HEK293 (cell line): ENCODE measurements at regions not wholly inside any gene's neighbourhood (a gene's known extent, or its start where the extent isn't known, plus 50 kb on each side); places are given as distances from the start of the nearest gene placed in this dataset.
"Not testable (repeated sequence)": the region's sequence is repeated elsewhere in the genome, so short reads cannot be mapped to it uniquely, and the experiment has no call there.

Experiments
- CTCF ChIA-PET: fragments of 350-600 bp; formaldehyde crosslinking; extraction: SDS; loops from one replicate; lab custom pipeline; 2021; ENCODE audit warnings: antibody characterized with exemption; lab: Yijun Ruan, JAX
- POLR2A ChIA-PET: fragments of 300-600 bp; formaldehyde crosslinking; extraction: SDS; loops from one replicate; lab custom pipeline; 2020; ENCODE audit warnings: antibody characterized with exemption, inconsistent platforms; lab: Yijun Ruan, JAX
- H3K27ac ChIP-seq: fragments of 200-500 bp; sonication (Bioruptor generic); 2 replicates; pipeline ENCODE4 v1.5.1; 2014; ENCODE audit warnings: low read depth, low read length, control low read depth, inconsistent platforms; ENCODE audit errors: extremely low read depth
- H3K36me3 ChIP-seq, 2 experiments: fragments of 200-500 bp in 1 of 2; sonication (Bioruptor generic) in 1 of 2; 1 replicate in 1 of 2; 2 replicates in 1 of 2; pipeline ENCODE4 v1.5.1; 2014 to 2017; ENCODE audit warnings: inconsistent platforms in 2 of 2, low read length in 2 of 2; ENCODE audit not compliant: control insufficient read depth in 2 of 2, insufficient read depth in 1 of 2
- H3K4me1 ChIP-seq: fragments of 200-500 bp; sonication (Bioruptor generic); 2 replicates; pipeline ENCODE4 v1.5.1; 2014; ENCODE audit warnings: mild to moderate bottlenecking, low read length, inconsistent platforms; ENCODE audit not compliant: control insufficient read depth, insufficient read depth
- H3K4me3 ChIP-seq: 2 replicates; pipeline ENCODE4 v1.5.1; 2011; ENCODE audit warnings: low read depth, mild to moderate bottlenecking, control low read depth, low read length, moderate library complexity
- H3K9me3 ChIP-seq: fragments of 200-500 bp; sonication (Bioruptor generic); 2 replicates; pipeline ENCODE4 v1.5.1; 2014; ENCODE audit warnings: low read depth, low read length, inconsistent platforms; ENCODE audit not compliant: control insufficient read depth, insufficient read depth
- BCL6B ChIP-seq: fragments of 450-650 bp; formaldehyde crosslinking; IDR thresholded peaks from 2 replicates; pipeline ENCODE4 v1.5.1; 2017; ENCODE audit warnings: missing biosample characterization, missing genetic modification characterization
- KLF16 ChIP-seq: fragments of 450-650 bp; formaldehyde crosslinking; IDR thresholded peaks from 2 replicates; pipeline ENCODE4 v1.5.1; 2017; ENCODE audit warnings: missing biosample characterization, missing genetic modification characterization
- OSR2 ChIP-seq: fragments of 450-650 bp; formaldehyde crosslinking; IDR thresholded peaks from 2 replicates; pipeline ENCODE4 v1.5.1; 2016; ENCODE audit warnings: missing biosample characterization, missing genetic modification characterization
- OVOL3 ChIP-seq: fragments of 450-650 bp; formaldehyde crosslinking; IDR thresholded peaks from 2 replicates; pipeline ENCODE4 v1.5.1; 2016; ENCODE audit warnings: missing biosample characterization, missing genetic modification characterization
- PRDM10 ChIP-seq: fragments of 450-650 bp; formaldehyde crosslinking; IDR thresholded peaks from 2 replicates; pipeline ENCODE4 v1.5.1; 2016; ENCODE audit warnings: missing biosample characterization, missing genetic modification characterization
- ZBTB1 ChIP-seq: fragments of 450-650 bp; formaldehyde crosslinking; IDR thresholded peaks from 2 replicates; pipeline ENCODE4 v1.5.1; 2016; ENCODE audit warnings: missing biosample characterization, missing genetic modification characterization
- ZBTB44 ChIP-seq: fragments of 450-650 bp; IDR thresholded peaks from 2 replicates; pipeline ENCODE4 v1.5.1; 2018; ENCODE audit warnings: missing biosample characterization, mild to moderate bottlenecking, missing genetic modification characterization
- ZBTB7A ChIP-seq: fragments of 450-650 bp; formaldehyde crosslinking; IDR thresholded peaks from 2 replicates; pipeline ENCODE4 v1.5.1; 2016; ENCODE audit warnings: low read depth, missing biosample characterization, missing genetic modification characterization
- ZFP37 ChIP-seq: fragments of 450-650 bp; formaldehyde crosslinking; IDR thresholded peaks from 2 replicates; pipeline ENCODE4 v1.5.1; 2016; ENCODE audit warnings: missing biosample characterization, missing genetic modification characterization
- ZFP41 ChIP-seq: fragments of 450-650 bp; formaldehyde crosslinking; IDR thresholded peaks from 2 replicates; pipeline ENCODE4 v1.5.1; 2016; ENCODE audit warnings: missing biosample characterization, missing genetic modification characterization, borderline replicate concordance
- ZIC2 ChIP-seq: fragments of 450-650 bp; formaldehyde crosslinking; IDR thresholded peaks from 2 replicates; pipeline ENCODE4 v1.5.1; 2016; ENCODE audit warnings: missing biosample characterization, missing genetic modification characterization
- ZNF16 ChIP-seq: fragments of 450-650 bp; formaldehyde crosslinking; IDR thresholded peaks from 2 replicates; pipeline ENCODE4 v1.5.1; 2016; ENCODE audit warnings: low read depth, missing biosample characterization, missing genetic modification characterization
- ZNF266 ChIP-seq: fragments of 450-650 bp; formaldehyde crosslinking; IDR thresholded peaks from 2 replicates; pipeline ENCODE4 v1.5.1; 2016; ENCODE audit warnings: missing biosample characterization, missing genetic modification characterization, low read depth
- ZNF324 ChIP-seq: fragments of 450-650 bp; formaldehyde crosslinking; IDR thresholded peaks from 2 replicates; pipeline ENCODE4 v1.5.1; 2016; ENCODE audit warnings: missing biosample characterization, missing genetic modification characterization
- ZNF341 ChIP-seq: fragments of 450-650 bp; formaldehyde crosslinking; IDR thresholded peaks from 2 replicates; pipeline ENCODE4; 2016; ENCODE audit warnings: low read depth, missing biosample characterization, missing genetic modification characterization
- ZNF423 ChIP-seq: fragments of 450-650 bp; formaldehyde crosslinking; IDR thresholded peaks from 2 replicates; pipeline ENCODE4 v1.5.1; 2016; ENCODE audit warnings: missing biosample characterization, missing genetic modification characterization
- ZNF521 ChIP-seq: fragments of 450-650 bp; formaldehyde crosslinking; IDR thresholded peaks from 2 replicates; pipeline ENCODE4 v1.5.1; 2017; ENCODE audit warnings: missing biosample characterization, mild to moderate bottlenecking, missing genetic modification characterization
- ZNF571 ChIP-seq: fragments of 450-650 bp; formaldehyde crosslinking; IDR thresholded peaks from 2 replicates; pipeline ENCODE4 v1.5.0; 2017; ENCODE audit warnings: missing biosample characterization, missing genetic modification characterization
- ZNF837 ChIP-seq: fragments of 450-650 bp; formaldehyde crosslinking; IDR thresholded peaks from 2 replicates; pipeline ENCODE4 v1.5.1; 2016; ENCODE audit warnings: missing biosample characterization, missing genetic modification characterization
- ZSCAN18 ChIP-seq: fragments of 450-650 bp; formaldehyde crosslinking; IDR thresholded peaks from 2 replicates; pipeline ENCODE4 v1.5.1; 2016; ENCODE audit warnings: missing biosample characterization, missing genetic modification characterization

GRCh38 chr6:148635070-148635743 is 111.6 kb upstream of the UST start:
- H3K4me3 ChIP-seq = no peak overlapping the region
- CTCF ChIA-PET = interaction anchor here (2.0 kb wide), 1 partner anchor 57 kb away, joined by 8 read pairs; no protein-coding TSS in a partner anchor
- TF ChIP-seq ZBTB7A (no peak), ZFP41 (tag by site-specific recombination) (no peak), ZNF266 (tag by site-specific recombination) (no peak), ZNF837 (no peak), PRDM10 (tag by site-specific recombination) (no peak), ZBTB44 (tag by site-specific recombination) (no peak), ZIC2 (tag by site-specific recombination) (no peak), ZNF571 (tag by site-specific recombination) (no peak), ZSCAN18 (tag by site-specific recombination) (no peak), ZBTB1 (tag by site-specific recombination) (no peak), OVOL3 (tag by site-specific recombination) (no peak), OSR2 (tag by site-specific recombination) (no peak), BCL6B (tag by site-specific recombination) (no peak), ZNF16 (tag by site-specific recombination) (no peak), ZNF521 (tag by site-specific recombination) (no peak), ZNF341 (tag by site-specific recombination) (no peak), ZNF324 (tag by site-specific recombination) (no peak), ZNF423 (tag by site-specific recombination) (no peak), ZFP37 (no peak), KLF16 (no peak)
- no peak overlapping the region for H3K27ac ChIP-seq
- no peaks in the 10 kb centered on the region for H3K36me3 ChIP-seq
- no peaks in the 10 kb centered on the region; the same call in 1 of the 2 replicates for H3K9me3 ChIP-seq
- POLR2A ChIA-PET = no interaction called here
- H3K4me1 ChIP-seq = no peaks in the 10 kb centered on the region

- H3K4me1 ChIP-seq, POLR2A ChIA-PET, H3K27ac ChIP-seq, H3K4me3 ChIP-seq, H3K9me3 ChIP-seq, H3K36me3 ChIP-seq: not testable (repeated sequence)
- CTCF ChIA-PET = interaction anchor here (0.7 kb wide), 1 partner anchor 10 kb away, joined by 3 read pairs; no protein-coding TSS in a partner anchor
Observed at GRCh38 chr6:148641836-148642235, 105.0 kb upstream of the UST start.

GRCh38 chr6:148643208-148643607 is 103.6 kb upstream of the UST start:
- CTCF ChIA-PET, POLR2A ChIA-PET, H3K36me3 ChIP-seq, H3K4me3 ChIP-seq, H3K27ac ChIP-seq, H3K9me3 ChIP-seq, H3K4me1 ChIP-seq: not testable (repeated sequence)

GRCh38 chr6:148645049-148645448 is 101.8 kb upstream of the UST start:
- POLR2A ChIA-PET = interaction anchor here (0.9 kb wide), 1 partner anchor 29 kb away, joined by 3 read pairs; no protein-coding TSS in a partner anchor
- CTCF ChIA-PET = interaction anchor here (0.7 kb wide), 1 partner anchor 437 kb away, joined by 3 read pairs; no protein-coding TSS in a partner anchor
- H3K4me1 ChIP-seq, H3K36me3 ChIP-seq, H3K4me3 ChIP-seq, H3K27ac ChIP-seq, H3K9me3 ChIP-seq: not testable (repeated sequence)
